H1 (cell line): ENCODE measurements at regions not wholly inside any gene's neighbourhood (a gene's known extent, or its start where the extent isn't known, plus 50 kb on each side); places are given as distances from the start of the nearest gene placed in this dataset.

Experiments used
- CTCF ChIA-PET: fragments of 300-600 bp; sonication (Branson Sonifier 250); formaldehyde crosslinking; loops from one replicate; lab custom pipeline; 2021; ENCODE audit not compliant: partially characterized antibody; lab: Charles Lee
- POLR2A ChIA-PET: fragments of 300-600 bp; sonication (Branson Sonifier 250); formaldehyde crosslinking; loops from one replicate; lab custom pipeline; 2021; ENCODE audit warnings: inconsistent platforms; ENCODE audit not compliant: partially characterized antibody; lab: Charles Lee
- DNase-seq, 2 experiments: peaks; one replicate each; pipeline versions ENCODE4 v3.0.0 to v3.0.0-alpha.2; 2010 to 2022; ENCODE audit warnings: low spot score in 2 of 2, low read depth in 1 of 2, mixed read lengths in 1 of 2
- FAIRE-seq: peaks from 2 replicates; lab custom pipeline; 2011; peaks lifted over from hg19 to GRCh38; lab: Jason Lieb, UNC
- H2AFZ ChIP-seq: 2 replicates; pipeline ENCODE4 v1.8.1; 2012; ENCODE audit warnings: low read length, inconsistent platforms
- H2AK5ac ChIP-seq: 2 replicates; pipeline ENCODE4 v1.6.1; 2013; ENCODE audit warnings: low read depth, low read length
- H2BK120ac ChIP-seq: replicated peaks from 2 replicates; pipeline ENCODE3; 2013; ENCODE audit warnings: low read depth, low read length, inconsistent platforms
- H2BK12ac ChIP-seq: 2 replicates; pipeline ENCODE4 v1.6.1; 2013; ENCODE audit warnings: low read depth, low read length
- H2BK15ac ChIP-seq: 2 replicates; pipeline ENCODE4 v1.6.1; 2013; ENCODE audit warnings: low read length
- H2BK20ac ChIP-seq: 2 replicates; pipeline ENCODE4 v1.6.1; 2013; ENCODE audit warnings: low read length
- H2BK5ac ChIP-seq: 2 replicates; pipeline ENCODE4 v1.6.1; 2013; ENCODE audit warnings: low read depth, low read length
- H3K14ac ChIP-seq: 2 replicates; pipeline ENCODE4 v1.6.1; 2013; ENCODE audit warnings: inconsistent platforms; ENCODE audit not compliant: insufficient read length
- H3K18ac ChIP-seq: 2 replicates; pipeline ENCODE4 v1.6.1; 2013; ENCODE audit warnings: low read length; ENCODE audit errors: extremely low read depth
- H3K23ac ChIP-seq: 2 replicates; pipeline ENCODE4 v1.6.1; 2013; ENCODE audit warnings: inconsistent platforms; ENCODE audit not compliant: insufficient read length
- H3K23me2 ChIP-seq: 2 replicates; pipeline ENCODE4 v1.6.1; 2013; ENCODE audit warnings: low read depth, low read length
- H3K27ac ChIP-seq: 2 replicates; pipeline ENCODE4 v1.6.1; 2011; ENCODE audit warnings: low read depth, low read length, inconsistent platforms
- H3K27me3 ChIP-seq, 4 experiments: replicated peaks in 1 of 4; 1 replicate in 1 of 4; 2 replicates in 3 of 4; pipeline versions ENCODE4 v1.6.1 to v1.8.1; 2011 to 2013; ENCODE audit warnings: low read length in 3 of 4, mild to moderate bottlenecking in 3 of 4, inconsistent platforms in 2 of 4, mixed read lengths in 2 of 4, moderate library complexity in 1 of 4; ENCODE audit not compliant: control insufficient read depth in 3 of 4, insufficient read depth in 3 of 4; ENCODE audit errors: extremely low read depth in 1 of 4
- H3K36me3 ChIP-seq, 4 experiments: 2 replicates each; pipeline versions ENCODE4 v1.6.1 to v1.8.1; 2011 to 2013; ENCODE audit warnings: mild to moderate bottlenecking in 4 of 4, low read length in 3 of 4, moderate library complexity in 2 of 4, control low read depth in 1 of 4, inconsistent platforms in 1 of 4; ENCODE audit not compliant: insufficient read depth in 4 of 4, control insufficient read depth in 2 of 4
- H3K4ac ChIP-seq: replicated peaks from 2 replicates; pipeline ENCODE3; 2013; ENCODE audit warnings: low read length, low read depth, mixed read lengths, inconsistent platforms; ENCODE audit not compliant: insufficient read length
- H3K4me1 ChIP-seq, 4 experiments: replicated peaks in 1 of 4; 1 replicate in 1 of 4; 2 replicates in 3 of 4; pipeline versions ENCODE4 v1.6.1 to v1.8.1; 2011 to 2013; ENCODE audit warnings: low read length in 3 of 4, inconsistent platforms in 2 of 4, mixed read lengths in 1 of 4; ENCODE audit not compliant: insufficient read depth in 4 of 4, control insufficient read depth in 3 of 4
- H3K4me2 ChIP-seq, 2 experiments: 2 replicates each; pipeline versions ENCODE4 v1.6.1 to v1.8.1; 2011 to 2013; ENCODE audit warnings: low read depth in 2 of 2, low read length in 2 of 2, control low read depth in 1 of 2, inconsistent platforms in 1 of 2, mild to moderate bottlenecking in 1 of 2; ENCODE audit not compliant: insufficient read depth in 1 of 2
- H3K4me3 ChIP-seq, 4 experiments: fragments of 200-600, 300-600 bp in 1 of 4; sonication (generic), shearing (Covaris generic), sonication (Bioruptor Twin) in 1 of 4; 2 replicates each; pipeline versions ENCODE4 v1.5.1 to v1.8.1; 2011 to 2016; ENCODE audit warnings: low read length in 4 of 4, low read depth in 3 of 4, control low read depth in 2 of 4, inconsistent platforms in 2 of 4, mild to moderate bottlenecking in 2 of 4, mixed read lengths in 1 of 4, moderate library complexity in 1 of 4; ENCODE audit not compliant: insufficient read depth in 2 of 4; ENCODE audit errors: extremely low read depth in 1 of 4
- H3K56ac ChIP-seq: replicated peaks from 2 replicates; pipeline ENCODE3; 2013; ENCODE audit warnings: low read depth, mild to moderate bottlenecking, mixed read lengths, low read length, inconsistent platforms; ENCODE audit not compliant: insufficient read length
- H3K79me1 ChIP-seq: 2 replicates; pipeline ENCODE4 v1.6.1; 2013; ENCODE audit warnings: low read depth, low read length, control low read depth
- H3K79me2 ChIP-seq, 2 experiments: 2 replicates each; pipeline versions ENCODE4 v1.6.1 to v1.8.1; 2012 to 2013; ENCODE audit warnings: low read length in 2 of 2, mild to moderate bottlenecking in 2 of 2, inconsistent platforms in 1 of 2; ENCODE audit not compliant: insufficient read depth in 2 of 2, control insufficient read depth in 1 of 2
- H3K9ac ChIP-seq, 4 experiments: replicated peaks in 1 of 4; 1 replicate in 1 of 4; 2 replicates in 3 of 4; pipeline versions ENCODE4 v1.6.1 to v1.8.1; 2011 to 2013; ENCODE audit warnings: low read depth in 3 of 4, low read length in 3 of 4, control low read depth in 2 of 4, mild to moderate bottlenecking in 2 of 4, moderate library complexity in 2 of 4, inconsistent platforms in 1 of 4; ENCODE audit errors: extremely low read depth in 1 of 4
- H3K9me3 ChIP-seq, 2 experiments: 2 replicates each; pipeline versions ENCODE4 v1.6.1 to v1.8.1; 2012 to 2013; ENCODE audit warnings: mild to moderate bottlenecking in 2 of 2, moderate library complexity in 2 of 2, control low read depth in 1 of 2, inconsistent platforms in 1 of 2, low read depth in 1 of 2, low read length in 1 of 2, mixed read lengths in 1 of 2; ENCODE audit not compliant: insufficient read depth in 2 of 2
- H4K20me1 ChIP-seq, 2 experiments: replicated peaks in 1 of 2; 2 replicates each; pipeline versions ENCODE3 to v1.8.1; 2011 to 2013; ENCODE audit warnings: inconsistent platforms in 2 of 2, low read length in 2 of 2, mild to moderate bottlenecking in 1 of 2; ENCODE audit not compliant: insufficient read depth in 2 of 2, control insufficient read depth in 1 of 2
- H4K5ac ChIP-seq: 2 replicates; pipeline ENCODE4 v1.6.1; 2013; ENCODE audit warnings: low read length, low read depth, mixed read lengths, inconsistent platforms; ENCODE audit not compliant: insufficient read length
- H4K8ac ChIP-seq: 2 replicates; pipeline ENCODE4 v1.8.0; 2013; ENCODE audit warnings: mild to moderate bottlenecking, moderate library complexity, low read length, inconsistent platforms; ENCODE audit not compliant: insufficient read depth; ENCODE audit errors: extremely low read depth
- H4K91ac ChIP-seq: replicated peaks from 2 replicates; pipeline ENCODE3; 2013; ENCODE audit warnings: low read length, mixed read lengths, inconsistent platforms; ENCODE audit not compliant: insufficient read length
- KDM5A ChIP-seq: fragments of 200-600 bp; IDR thresholded peaks from 2 replicates; pipeline ENCODE4 v1.7.1; 2012; ENCODE audit warnings: mild to moderate bottlenecking, low read length, inconsistent platforms, mixed read lengths
- POU5F1 ChIP-seq: IDR thresholded peaks from 2 replicates; pipeline ENCODE4 v1.6.1; 2011; ENCODE audit warnings: low read depth, mild to moderate bottlenecking, low read length, moderate library complexity
- RBBP5 ChIP-seq: IDR thresholded peaks from 2 replicates; pipeline ENCODE4 v1.7.1; 2012; ENCODE audit warnings: low read depth, mild to moderate bottlenecking, inconsistent platforms, low read length, moderate library complexity, borderline replicate concordance
- WGBS, 2 experiments: shearing (Covaris generic) in 1 of 2; methylation state at CpG; one replicate each; pipeline versions ENCODE4 v1.1.6 to v1.1.7; 2013 to 2015; ENCODE audit warnings: low lambda C conversion rate in 2 of 2, mixed read lengths in 2 of 2, inconsistent platforms in 1 of 2, low coverage in 1 of 2, missing lambda C conversion rate in 1 of 2; ENCODE audit not compliant: insufficient replicate concordance in 2 of 2, insufficient coverage in 1 of 2, insufficient read length in 1 of 2; ENCODE audit errors: extremely low coverage in 1 of 2, missing lambda C conversion rate in 1 of 2; 5-methylcytosine and 5-hydroxymethylcytosine counted together

DNA sequence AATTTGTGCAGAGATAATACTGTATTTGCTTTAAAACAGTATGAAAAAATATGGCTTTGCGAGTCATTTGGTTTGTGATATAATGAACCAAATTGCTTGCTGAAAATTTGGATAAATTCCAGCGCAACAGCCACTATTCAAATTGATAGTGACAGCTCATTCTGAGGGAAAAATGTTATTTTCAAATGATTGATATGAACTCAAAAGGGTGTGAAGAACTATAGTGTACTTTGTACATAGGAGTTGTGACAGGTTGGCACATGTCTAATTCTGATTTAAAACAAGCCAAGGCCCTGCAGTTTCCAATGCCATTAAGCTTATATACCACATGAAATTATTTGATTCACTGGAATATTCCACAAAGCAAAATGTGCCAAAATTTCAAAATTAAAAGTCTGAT lies 1628.9 kb upstream of the AGA start:
- Histone ChIP-seq H2AK5ac (no peak overlapping the region), H4K5ac (no peak overlapping the region), H3K4ac (no peak overlapping the region), H3K79me2 (no peaks in the 10 kb centered on the region), H3K9ac (no peak overlapping the region), H3K4me2 (no peak overlapping the region), H3K36me3 (no peaks in the 10 kb centered on the region), H3K79me1 (no peaks in the 10 kb centered on the region), H3K14ac (no peak overlapping the region), H2BK20ac (no peak overlapping the region), H3K18ac (no peak overlapping the region), H3K9me3 (no peaks in the 10 kb centered on the region), H3K4me3 (no peak overlapping the region), H3K23ac (no peak overlapping the region), H2BK15ac (no peak overlapping the region), H3K27me3 (no peaks in the 10 kb centered on the region), H2BK5ac (no peak overlapping the region), H4K8ac (no peak overlapping the region), H2BK120ac (no peak overlapping the region), H3K23me2 (no peaks in the 10 kb centered on the region), H2AFZ (no peak overlapping the region), H3K27ac (no peak overlapping the region), H2BK12ac (no peak overlapping the region), H4K20me1 (no peaks in the 10 kb centered on the region), H3K4me1 (no peaks in the 10 kb centered on the region), H3K56ac (no peak overlapping the region), H4K91ac (no peak overlapping the region)
- FAIRE-seq (no peak), DNase-seq (no peak)
- TF ChIP-seq POU5F1 (no peak), KDM5A (no peak), RBBP5 (no peak)
- WGBS, 2 experiments: 95% methylated on average over 2 of the region's 2 CpGs; no CpG with 5 or more reads in 1 of the 2 experiments
- ChIA-PET CTCF (no interaction called here), POLR2A (no interaction called here)
